ENCODE measurements at regions not wholly inside any gene's neighbourhood (a gene's known extent, or its start where the extent isn't known, plus 50 kb on each side); places are given as distances from the start of the nearest gene placed in this dataset.

GRCh38 chr11:22466809-22467208, 128.6 kb downstream of the SLC17A6 start:
- H3K4me1 ChIP-seq (ENCODE audit: control insufficient read depth in 1 of 2, insufficient read depth in 2 of 2, low read length in 2 of 2) = no peaks in the 10 kb centered on the region
- intact Hi-C loops (cut with DNase I) = no loop called here
- no peaks in the 10 kb centered on the region for H3K27me3 ChIP-seq (ENCODE audit: control insufficient read depth in 1 of 2, insufficient read depth in 2 of 2, low read length in 1 of 2)
- no peak for DNase-seq
- no peaks in the 10 kb centered on the region for H3K9me3 ChIP-seq (ENCODE audit: control insufficient read depth, low read length)
- H3K36me3 ChIP-seq (ENCODE audit: control insufficient read depth in 1 of 2, insufficient read depth in 2 of 2, low read length in 1 of 2) = no peaks in the 10 kb centered on the region
- WGBS, 2 donors = 66 to 79% methylated on average over 9 of the region's 9 CpGs
- no peak overlapping the region for H3K4me3 ChIP-seq (ENCODE audit: low read length in 2 of 2)
- no peak for ATAC-seq (ENCODE audit: low FRiP score)
- no peak overlapping the region for H3K27ac ChIP-seq (ENCODE audit: low read depth in 1 of 2, low read length in 2 of 2)

- no peak for ATAC-seq (ENCODE audit: low FRiP score)
- H3K36me3 ChIP-seq (ENCODE audit: control insufficient read depth in 1 of 2, insufficient read depth in 2 of 2, low read length in 1 of 2) = no peaks in the 10 kb centered on the region
Measured at GRCh38 chr11:22466351-22466750, 128.2 kb downstream of the SLC17A6 start.

GRCh38 chr11:22465620-22466019, 127.4 kb downstream of the SLC17A6 start:
- no peak overlapping the region for H3K27ac ChIP-seq (ENCODE audit: low read depth in 1 of 2, low read length in 2 of 2)
- no peaks in the 10 kb centered on the region for H3K4me1 ChIP-seq (ENCODE audit: control insufficient read depth in 1 of 2, insufficient read depth in 2 of 2, low read length in 2 of 2)
- no peaks in the 10 kb centered on the region for H3K36me3 ChIP-seq (ENCODE audit: control insufficient read depth in 1 of 2, insufficient read depth in 2 of 2, low read length in 1 of 2)
- no peak overlapping the region for H3K4me3 ChIP-seq (ENCODE audit: low read length in 2 of 2)
- no peaks in the 10 kb centered on the region for H3K27me3 ChIP-seq (ENCODE audit: control insufficient read depth in 1 of 2, insufficient read depth in 2 of 2, low read length in 1 of 2)
- no peak for ATAC-seq (ENCODE audit: low FRiP score)
- H3K9me3 ChIP-seq (ENCODE audit: control insufficient read depth, low read length) = no peaks in the 10 kb centered on the region
- intact Hi-C loops (cut with DNase I) = no loop called here
- 47 to 59% methylated on average over 1 of the region's 1 CpG for WGBS, 2 donors
- DNase-seq = no peak

More at GRCh38 chr11:22466351-22466750, 128.2 kb downstream of the SLC17A6 start:
- H3K27ac ChIP-seq (ENCODE audit: low read depth in 1 of 2, low read length in 2 of 2) = no peak overlapping the region
- no peak overlapping the region for H3K4me3 ChIP-seq (ENCODE audit: low read length in 2 of 2)
- H3K4me1 ChIP-seq (ENCODE audit: control insufficient read depth in 1 of 2, insufficient read depth in 2 of 2, low read length in 2 of 2) = no peaks in the 10 kb centered on the region
- no peaks in the 10 kb centered on the region for H3K27me3 ChIP-seq (ENCODE audit: control insufficient read depth in 1 of 2, insufficient read depth in 2 of 2, low read length in 1 of 2)
- H3K9me3 ChIP-seq (ENCODE audit: control insufficient read depth, low read length) = no peaks in the 10 kb centered on the region
- intact Hi-C loops (cut with DNase I) = no loop called here
- no peak for DNase-seq

- no peak overlapping the region for H3K4me3 ChIP-seq (ENCODE audit: low read length in 2 of 2)
- H3K9me3 ChIP-seq (ENCODE audit: control insufficient read depth, low read length) = peaks cover 1% of the 10 kb centered on the region
- DNase-seq = no peak
- intact Hi-C loops (cut with DNase I) = no loop called here
- no peaks in the 10 kb centered on the region for H3K27me3 ChIP-seq (ENCODE audit: control insufficient read depth in 1 of 2, insufficient read depth in 2 of 2, low read length in 1 of 2)
- no peaks in the 10 kb centered on the region for H3K4me1 ChIP-seq (ENCODE audit: control insufficient read depth in 1 of 2, insufficient read depth in 2 of 2, low read length in 2 of 2)
- ATAC-seq (ENCODE audit: low FRiP score) = no peak
- 89 to 93% methylated on average over 2 of the region's 2 CpGs for WGBS, 2 donors
- H3K36me3 ChIP-seq (ENCODE audit: control insufficient read depth in 1 of 2, insufficient read depth in 2 of 2, low read length in 1 of 2) = no peaks in the 10 kb centered on the region
- H3K27ac ChIP-seq (ENCODE audit: low read depth in 1 of 2, low read length in 2 of 2) = no peak overlapping the region
Measured at GRCh38 chr11:22461626-22462025, 123.4 kb downstream of the SLC17A6 start.

GRCh38 chr11:22460181-22460580, 122.0 kb downstream of the SLC17A6 start:
- DNase-seq = no peak
- WGBS, 2 donors = 94 to 95% methylated on average over 3 of the region's 3 CpGs
- ATAC-seq (ENCODE audit: low FRiP score) = no peak
- H3K9me3 ChIP-seq (ENCODE audit: control insufficient read depth, low read length) = peaks cover 1% of the 10 kb centered on the region
- intact Hi-C loops (cut with DNase I) = no loop called here
- no peaks in the 10 kb centered on the region for H3K4me1 ChIP-seq (ENCODE audit: control insufficient read depth in 1 of 2, insufficient read depth in 2 of 2, low read length in 2 of 2)
- no peaks in the 10 kb centered on the region for H3K27me3 ChIP-seq (ENCODE audit: control insufficient read depth in 1 of 2, insufficient read depth in 2 of 2, low read length in 1 of 2)
- no peaks in the 10 kb centered on the region for H3K36me3 ChIP-seq (ENCODE audit: control insufficient read depth in 1 of 2, insufficient read depth in 2 of 2, low read length in 1 of 2)
- no peak overlapping the region for H3K4me3 ChIP-seq (ENCODE audit: low read length in 2 of 2)
- H3K27ac ChIP-seq (ENCODE audit: low read depth in 1 of 2, low read length in 2 of 2) = no peak overlapping the region

- peaks cover 1% of the 10 kb centered on the region for H3K9me3 ChIP-seq (ENCODE audit: control insufficient read depth, low read length)
- no peaks in the 10 kb centered on the region for H3K4me1 ChIP-seq (ENCODE audit: control insufficient read depth in 1 of 2, insufficient read depth in 2 of 2, low read length in 2 of 2)
- DNase-seq = no peak
- 73 to 80% methylated on average over 3 of the region's 3 CpGs for WGBS, 2 donors
- no peak overlapping the region for H3K27ac ChIP-seq (ENCODE audit: low read depth in 1 of 2, low read length in 2 of 2)
- H3K4me3 ChIP-seq (ENCODE audit: low read length in 2 of 2) = no peak overlapping the region
- no peak for ATAC-seq (ENCODE audit: low FRiP score)
- no peaks in the 10 kb centered on the region for H3K27me3 ChIP-seq (ENCODE audit: control insufficient read depth in 1 of 2, insufficient read depth in 2 of 2, low read length in 1 of 2)
- no peaks in the 10 kb centered on the region for H3K36me3 ChIP-seq (ENCODE audit: control insufficient read depth in 1 of 2, insufficient read depth in 2 of 2, low read length in 1 of 2)
- intact Hi-C loops (cut with DNase I) = no loop called here
Measured at GRCh38 chr11:22459048-22459447, 120.9 kb downstream of the SLC17A6 start.

- H3K27ac ChIP-seq (ENCODE audit: low read depth in 1 of 2, low read length in 2 of 2) = no peak overlapping the region
- H3K4me3 ChIP-seq (ENCODE audit: low read length in 2 of 2) = no peak overlapping the region
- DNase-seq (no peak), ATAC-seq (ENCODE audit: low FRiP score) (no peak)
- peaks cover 1% of the 10 kb centered on the region for H3K9me3 ChIP-seq (ENCODE audit: control insufficient read depth, low read length)
- WGBS, 2 donors = 52 to 58% methylated on average over 3 of the region's 3 CpGs
- no peaks in the 10 kb centered on the region for H3K36me3 ChIP-seq (ENCODE audit: control insufficient read depth in 1 of 2, insufficient read depth in 2 of 2, low read length in 1 of 2)
- no peaks in the 10 kb centered on the region for H3K4me1 ChIP-seq (ENCODE audit: control insufficient read depth in 1 of 2, insufficient read depth in 2 of 2, low read length in 2 of 2)
- no peaks in the 10 kb centered on the region for H3K27me3 ChIP-seq (ENCODE audit: control insufficient read depth in 1 of 2, insufficient read depth in 2 of 2, low read length in 1 of 2)
- intact Hi-C loops (cut with DNase I) = no loop called here
Measured at GRCh38 chr11:22458161-22458560, 120.0 kb downstream of the SLC17A6 start.

- Histone ChIP-seq H3K4me1 (ENCODE audit: control insufficient read depth in 1 of 2, insufficient read depth in 2 of 2, low read length in 2 of 2) (no peaks in the 10 kb centered on the region), H3K36me3 (ENCODE audit: control insufficient read depth in 1 of 2, insufficient read depth in 2 of 2, low read length in 1 of 2) (no peaks in the 10 kb centered on the region), H3K27me3 (ENCODE audit: control insufficient read depth in 1 of 2, insufficient read depth in 2 of 2, low read length in 1 of 2) (no peaks in the 10 kb centered on the region), H3K9me3 (ENCODE audit: control insufficient read depth, low read length) (peaks cover 3% of the 10 kb centered on the region), H3K4me3 (ENCODE audit: low read length in 2 of 2) (no peak overlapping the region), H3K27ac (ENCODE audit: low read depth in 1 of 2, low read length in 2 of 2) (no peak overlapping the region)
- intact Hi-C loops (cut with DNase I) = no loop called here
- ATAC-seq (ENCODE audit: low FRiP score) (no peak), DNase-seq (no peak)
- WGBS, 2 donors = 78 to 88% methylated on average over 1 of the region's 1 CpG
Measured at GRCh38 chr11:22456993-22457762, 119.0 kb downstream of the SLC17A6 start.

GRCh38 chr11:22454461-22455090, 116.4 kb downstream of the SLC17A6 start:
- no peak for ATAC-seq (ENCODE audit: low FRiP score)
- no peaks in the 10 kb centered on the region for H3K4me1 ChIP-seq (ENCODE audit: control insufficient read depth in 1 of 2, insufficient read depth in 2 of 2, low read length in 2 of 2)
- intact Hi-C loops (cut with DNase I) = no loop called here

More at GRCh38 chr11:22454461-22455090, 116.4 kb downstream of the SLC17A6 start:
- DNase-seq = no peak
- no peak overlapping the region for H3K4me3 ChIP-seq (ENCODE audit: low read length in 2 of 2)
- H3K36me3 ChIP-seq (ENCODE audit: control insufficient read depth in 1 of 2, insufficient read depth in 2 of 2, low read length in 1 of 2) = no peaks in the 10 kb centered on the region
- WGBS, 2 donors = 63 to 68% methylated on average over 4 of the region's 4 CpGs
- peaks cover 1% of the 10 kb centered on the region for H3K9me3 ChIP-seq (ENCODE audit: control insufficient read depth, low read length)
- no peak overlapping the region for H3K27ac ChIP-seq (ENCODE audit: low read depth in 1 of 2, low read length in 2 of 2)
- no peaks in the 10 kb centered on the region for H3K27me3 ChIP-seq (ENCODE audit: control insufficient read depth in 1 of 2, insufficient read depth in 2 of 2, low read length in 1 of 2)
